ENCODE measurements at regions not wholly inside any gene's neighbourhood (a gene's known extent, or its start where the extent isn't known, plus 50 kb on each side); places are given as distances from the start of the nearest gene placed in this dataset.
A peak's percentile ranks its signal among the peaks of the same experiment; 100 is the strongest.

DNA sequence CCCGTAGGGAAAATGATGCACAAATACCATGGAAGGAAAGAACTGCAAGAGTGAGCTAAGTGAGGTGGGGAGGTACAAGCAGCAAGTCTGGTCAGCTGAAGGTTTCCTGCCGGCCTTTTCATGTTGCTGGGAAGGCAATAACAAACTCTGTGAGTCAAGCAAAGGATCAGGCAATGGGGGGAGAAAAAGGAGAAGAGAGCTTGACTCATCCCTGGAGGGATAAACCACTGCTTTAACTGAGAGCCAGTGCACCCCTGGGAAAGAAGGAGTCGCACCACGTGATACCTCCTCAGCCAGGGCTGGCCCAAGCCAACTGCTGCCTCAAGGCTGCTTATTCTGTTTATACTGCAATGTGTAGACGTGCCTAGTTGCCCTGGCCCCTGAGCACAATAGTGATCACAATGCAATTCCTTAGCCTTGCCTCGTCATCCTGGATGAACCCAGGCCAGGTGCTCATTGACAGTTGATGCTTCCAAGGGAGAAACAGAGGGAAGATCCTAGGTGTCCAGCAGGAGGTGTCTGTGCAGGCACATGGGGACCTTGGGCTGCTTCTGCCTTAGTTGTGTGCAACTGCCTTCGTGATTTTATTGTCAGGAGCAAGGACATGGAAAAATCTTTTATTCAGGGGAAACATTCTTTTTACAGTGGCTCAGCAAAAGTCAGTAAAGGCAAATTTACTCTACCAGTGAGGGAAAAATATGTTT, 203.0 kb upstream of the TUT7 start:
- H2BK120ac ChIP-seq (ENCODE audit: low read depth, low read length): peak overlapping the region; percentile 42
- H2BK15ac ChIP-seq (ENCODE audit: low read depth, low read length): peak overlapping the region; percentile 2; the same call in 1 of the 3 replicates
- H3K4me2 ChIP-seq (ENCODE audit: low read depth, low read length): peak overlapping the region; percentile 4; the same call in 1 of the 2 replicates
- in situ Hi-C loops (cut with MboI; ENCODE audit: low sequenced_read_pairs) (no loop called here), dilution Hi-C loops (cut with HindIII; ENCODE audit: low sequenced_read_pairs, unreplicated experiment) (no loop called here), intact Hi-C loops (cut with micrococcal nuclease) (loop anchor here (2.0 kb wide), 1 partner anchor 390 kb away; the partner anchor contains the start of gene GAS1)
- no peaks in the 10 kb centered on the region for H4K20me1 ChIP-seq (ENCODE audit: insufficient read depth, low read length)
- H3K79me1 ChIP-seq (ENCODE audit: low read depth in 1 of 2, low read length in 2 of 2): no peaks in the 10 kb centered on the region
- H3K9ac ChIP-seq (ENCODE audit: low read depth, low read length): no peak overlapping the region
- H3K18ac ChIP-seq (ENCODE audit: low read depth, low read length): peak overlapping the region; percentile 21
- peak overlapping the region; percentile 74 for H2BK5ac ChIP-seq (ENCODE audit: low read depth, low read length, poor library complexity, severe bottlenecking)
- peak overlapping the region in 1 of 2 experiments; percentile 33; a peak in 2 of 4 replicates for H4K8ac ChIP-seq (ENCODE audit: low read depth in 2 of 2, low read length in 2 of 2)
- no peaks in the 10 kb centered on the region for H3K27me3 ChIP-seq (ENCODE audit: control insufficient read depth, insufficient read depth, low read length)
- peak overlapping the region; percentile 54 for H2AFZ ChIP-seq (replicated peaks; ENCODE audit: low read length, poor library complexity)
- H3K4me1 ChIP-seq (ENCODE audit: control insufficient read depth, insufficient read depth, low read length): peaks cover 6% of the 10 kb centered on the region
- H4K5ac ChIP-seq (ENCODE audit: low read depth, low read length): peak overlapping the region; percentile 13; the same call in 1 of the 2 replicates
- H3K4me3 ChIP-seq (ENCODE audit: insufficient read depth, low read depth, low read length): no peak overlapping the region
- H3K4ac ChIP-seq (ENCODE audit: low read depth, low read length): peak overlapping the region; percentile 83
- no peaks in the 10 kb centered on the region for H3K36me3 ChIP-seq (ENCODE audit: control insufficient read depth, insufficient read depth, low read length)
- DNase-seq: peak; percentile 98
- BruUV-seq (replicated peaks): no TSS peak
- H3K9me3 ChIP-seq (ENCODE audit: control insufficient read depth, insufficient read depth, low read length): no peaks in the 10 kb centered on the region
- H3K14ac ChIP-seq (replicated peaks; ENCODE audit: low read depth, low read length): 0 out of 2 replicates have a peak overlapping the region, but pooled peaks have one; percentile 3
- peak overlapping the region; percentile 61 for H3K27ac ChIP-seq (ENCODE audit: insufficient read depth, low read length)
- peaks cover 4% of the 10 kb centered on the region for H3K9me1 ChIP-seq (ENCODE audit: insufficient read depth, low read length)
- H3K23ac ChIP-seq (ENCODE audit: low read depth, low read length): no peak overlapping the region
- H4K91ac ChIP-seq (ENCODE audit: insufficient read depth, low read depth, low read length): peak overlapping the region; percentile 46; the same call in 1 of the 2 replicates
- H2AK9ac ChIP-seq (replicated peaks; ENCODE audit: low read depth, low read length, poor library complexity): peak overlapping the region; percentile 51
- ATAC-seq (ENCODE audit: low read depth): peak; percentile 98
- CTCF ChIA-PET: no interaction called here
- 13% methylated on average over 5 of the region's 7 CpGs; no CpG with 5 or more reads in 1 of the 2 experiments for WGBS, 2 experiments (ENCODE audit: extremely low coverage in 2 of 2, insufficient read length in 1 of 2)
- peak overlapping the region; percentile 55; the same call in 1 of the 2 replicates for H2BK20ac ChIP-seq (ENCODE audit: low read depth, low read length)
- peak overlapping the region; percentile 25; the same call in 1 of the 2 replicates for H3K56ac ChIP-seq (ENCODE audit: extremely low read depth, insufficient read depth, low read length)
- POLR2A ChIA-PET (ENCODE audit: unreplicated experiment): no interaction called here
- H2AK5ac ChIP-seq (ENCODE audit: low read depth, low read length): peak overlapping the region; percentile 10
- TF ChIP-seq RCOR1 (IDR thresholded peaks at IDR 0.05; ENCODE audit: insufficient replicate concordance, low read length) (peak; percentile 26), NFE2L2 (IDR thresholded peaks at IDR 0.05; ENCODE audit: low read depth, low read length) (peak; percentile 73; the same call in 1 of the 2 replicates), RFX5 (IDR thresholded peaks at IDR 0.05; ENCODE audit: low read depth, low read length) (no peak), MAZ (IDR thresholded peaks at IDR 0.05; ENCODE audit: borderline replicate concordance, low read depth, low read length) (peak; percentile 49; the same call in 1 of the 2 replicates), MXI1 (IDR thresholded peaks at IDR 0.05; ENCODE audit: borderline replicate concordance, low read depth, low read length) (no peak), MAFK (IDR thresholded peaks at IDR 0.05; ENCODE audit: low read depth, low read length) (0 out of 2 replicates have a peak, but pooled peaks have one; percentile 22), CEBPB (IDR thresholded peaks at IDR 0.05; ENCODE audit: low read depth, low read length) (peak; percentile 35; the same call in 1 of the 2 replicates), RAD21 (IDR thresholded peaks at IDR 0.05; ENCODE audit: low read length) (0 out of 2 replicates have a peak, but pooled peaks have one; percentile 12), BHLHE40 (IDR thresholded peaks at IDR 0.05; ENCODE audit: low read depth, low read length) (peak; percentile 48), CHD1 (IDR thresholded peaks at IDR 0.05; ENCODE audit: low read depth, low read length) (no peak), ELK1 (IDR thresholded peaks at IDR 0.05; ENCODE audit: borderline replicate concordance, low read depth, low read length) (no peak)
- TF ChIP-seq, protein P1, sequence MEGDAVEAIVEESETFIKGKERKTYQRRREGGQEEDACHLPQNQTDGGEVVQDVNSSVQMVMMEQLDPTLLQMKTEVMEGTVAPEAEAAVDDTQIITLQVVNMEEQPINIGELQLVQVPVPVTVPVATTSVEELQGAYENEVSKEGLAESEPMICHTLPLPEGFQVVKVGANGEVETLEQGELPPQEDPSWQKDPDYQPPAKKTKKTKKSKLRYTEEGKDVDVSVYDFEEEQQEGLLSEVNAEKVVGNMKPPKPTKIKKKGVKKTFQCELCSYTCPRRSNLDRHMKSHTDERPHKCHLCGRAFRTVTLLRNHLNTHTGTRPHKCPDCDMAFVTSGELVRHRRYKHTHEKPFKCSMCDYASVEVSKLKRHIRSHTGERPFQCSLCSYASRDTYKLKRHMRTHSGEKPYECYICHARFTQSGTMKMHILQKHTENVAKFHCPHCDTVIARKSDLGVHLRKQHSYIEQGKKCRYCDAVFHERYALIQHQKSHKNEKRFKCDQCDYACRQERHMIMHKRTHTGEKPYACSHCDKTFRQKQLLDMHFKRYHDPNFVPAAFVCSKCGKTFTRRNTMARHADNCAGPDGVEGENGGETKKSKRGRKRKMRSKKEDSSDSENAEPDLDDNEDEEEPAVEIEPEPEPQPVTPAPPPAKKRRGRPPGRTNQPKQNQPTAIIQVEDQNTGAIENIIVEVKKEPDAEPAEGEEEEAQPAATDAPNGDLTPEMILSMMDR (conservative IDR thresholded peaks at IDR 0.05; ENCODE audit: low read depth, low read length): no peak
- TF ChIP-seq, protein P2, sequence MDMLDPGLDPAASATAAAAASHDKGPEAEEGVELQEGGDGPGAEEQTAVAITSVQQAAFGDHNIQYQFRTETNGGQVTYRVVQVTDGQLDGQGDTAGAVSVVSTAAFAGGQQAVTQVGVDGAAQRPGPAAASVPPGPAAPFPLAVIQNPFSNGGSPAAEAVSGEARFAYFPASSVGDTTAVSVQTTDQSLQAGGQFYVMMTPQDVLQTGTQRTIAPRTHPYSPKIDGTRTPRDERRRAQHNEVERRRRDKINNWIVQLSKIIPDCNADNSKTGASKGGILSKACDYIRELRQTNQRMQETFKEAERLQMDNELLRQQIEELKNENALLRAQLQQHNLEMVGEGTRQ (IDR thresholded peaks at IDR 0.05; ENCODE audit: low read depth, low read length): peak; percentile 95
